HepG2 (cell line): ENCODE measurements at regions not wholly inside any gene's neighbourhood (a gene's known extent, or its start where the extent isn't known, plus 50 kb on each side); places are given as distances from the start of the nearest gene placed in this dataset.
A peak's percentile ranks its signal among the peaks of the same experiment; 100 is the strongest.

ENCODE experiments used
- ARNT ChIP-seq: fragments of 450-650 bp; IDR thresholded peaks from 2 replicates; pipeline ENCODE4 v1.6.1; 2017
- CEBPG ChIP-seq: IDR thresholded peaks from 2 replicates; pipeline ENCODE4 v1.6.1; 2016
- CREB3 ChIP-seq: sonication (generic); formaldehyde crosslinking; IDR thresholded peaks from 2 replicates; pipeline ENCODE4 v1.5.0; 2020; ENCODE audit warnings: missing genetic modification reagents
- DMAP1 ChIP-seq: IDR thresholded peaks from 2 replicates; pipeline ENCODE4 v1.6.1; 2016
- ELF4 ChIP-seq: sonication (generic); formaldehyde crosslinking; IDR thresholded peaks from 2 replicates; pipeline ENCODE4 v1.5.0; 2020; ENCODE audit warnings: missing genetic modification reagents, mild to moderate bottlenecking, moderate library complexity, borderline replicate concordance
- EZH2 ChIP-seq: conservative IDR thresholded peaks from 2 replicates; pipeline ENCODE4 v1.6.1; 2012; ENCODE audit warnings: mild to moderate bottlenecking, low read depth, low read length, moderate library complexity
- HOXA9 ChIP-seq: sonication (generic); formaldehyde crosslinking; IDR thresholded peaks from 2 replicates; pipeline ENCODE4 v1.8.1; 2022; ENCODE audit warnings: missing genetic modification reagents, mild to moderate bottlenecking, moderate library complexity, borderline replicate concordance
- HOXD1 ChIP-seq: sonication (generic); formaldehyde crosslinking; IDR thresholded peaks from 2 replicates; pipeline ENCODE4 v1.5.0; 2020; ENCODE audit warnings: missing genetic modification reagents
- IKZF4 ChIP-seq: sonication (generic); formaldehyde crosslinking; IDR thresholded peaks from 2 replicates; pipeline ENCODE4 v1.5.1; 2020; ENCODE audit warnings: borderline replicate concordance, mild to moderate bottlenecking, low read depth, missing genetic modification reagents; ENCODE audit errors: not compliant biosample characterization
- IRF1 ChIP-seq: sonication (generic); formaldehyde crosslinking; IDR thresholded peaks from 2 replicates; pipeline ENCODE4 v1.4.0; 2020; ENCODE audit warnings: low read depth, mild to moderate bottlenecking, missing genetic modification reagents
- KLF11 ChIP-seq: IDR thresholded peaks from 2 replicates; pipeline ENCODE4 v1.6.1; 2016; ENCODE audit warnings: missing compliant biosample characterization
- KMT2B ChIP-seq: IDR thresholded peaks from 2 replicates; pipeline ENCODE4 v1.6.1; 2016; ENCODE audit warnings: missing genetic modification reagents, missing compliant biosample characterization
- MAF1 ChIP-seq: sonication (generic); formaldehyde crosslinking; IDR thresholded peaks from 2 replicates; pipeline ENCODE4 v1.5.0; 2020; ENCODE audit warnings: missing genetic modification reagents, borderline replicate concordance
- NAIF1 ChIP-seq: sonication (generic); formaldehyde crosslinking; IDR thresholded peaks from 2 replicates; pipeline ENCODE4 v1.5.0; 2020; ENCODE audit warnings: mild to moderate bottlenecking, missing genetic modification reagents, borderline replicate concordance
- NCOA1 ChIP-seq: sonication (generic); formaldehyde crosslinking; IDR thresholded peaks from 2 replicates; pipeline ENCODE4 v1.9.0; 2021; ENCODE audit warnings: missing genetic modification reagents
- NONO ChIP-seq, 2 experiments: fragments of 450-650 bp in 1 of 2; sonication (generic) in 1 of 2; formaldehyde crosslinking in 1 of 2; IDR thresholded peaks in 1 of 2; conservative IDR thresholded peaks in 1 of 2; 2 replicates each; pipeline versions ENCODE4 v1.6.1 to v1.8.0; 2017 to 2022; ENCODE audit warnings: mild to moderate bottlenecking in 1 of 2, missing genetic modification reagents in 1 of 2, moderate library complexity in 1 of 2
- SETDB1 ChIP-seq: sonication (generic); formaldehyde crosslinking; IDR thresholded peaks from 2 replicates; pipeline ENCODE4 v1.5.1; 2020; ENCODE audit warnings: missing genetic modification reagents, mild to moderate bottlenecking, borderline replicate concordance
- SP2 ChIP-seq: sonication (generic); formaldehyde crosslinking; IDR thresholded peaks from 2 replicates; pipeline ENCODE4 v1.5.1; 2020; ENCODE audit warnings: mild to moderate bottlenecking, missing genetic modification reagents
- SUZ12 ChIP-seq: fragments of 150-350 bp; IDR thresholded peaks from 2 replicates; pipeline ENCODE4 v1.6.1; 2014; ENCODE audit warnings: low read depth, low read length
- TAF15 ChIP-seq: fragments of 200-400 bp; formaldehyde crosslinking; IDR thresholded peaks from one replicate; pipeline ENCODE4 v1.6.1; 2018; ENCODE audit warnings: mild to moderate bottlenecking, low read depth, low read length; ENCODE audit not compliant: poor library complexity, severe bottlenecking
- TBP ChIP-seq: sonication (generic); formaldehyde crosslinking; IDR thresholded peaks from 2 replicates; pipeline ENCODE4 v1.5.0; 2020; ENCODE audit warnings: missing genetic modification reagents
- ZBTB42 ChIP-seq: sonication (generic); formaldehyde crosslinking; IDR thresholded peaks from 2 replicates; pipeline ENCODE4 v1.5.0; 2020; ENCODE audit warnings: mild to moderate bottlenecking, missing genetic modification reagents
- ZBTB43 ChIP-seq: sonication (generic); formaldehyde crosslinking; conservative IDR thresholded peaks from 2 replicates; pipeline ENCODE4 v1.4.0; 2020; ENCODE audit warnings: missing genetic modification reagents
- ZFP37 ChIP-seq: sonication (generic); formaldehyde crosslinking; IDR thresholded peaks from 2 replicates; pipeline ENCODE4 v1.4.0; 2020; ENCODE audit warnings: missing genetic modification reagents, borderline replicate concordance
- ZNF296 ChIP-seq: sonication (generic); formaldehyde crosslinking; conservative IDR thresholded peaks from 2 replicates; pipeline ENCODE4 v1.5.0; 2020; ENCODE audit warnings: mild to moderate bottlenecking, missing genetic modification reagents
- ZNF33B ChIP-seq: sonication (generic); formaldehyde crosslinking; IDR thresholded peaks from 2 replicates; pipeline ENCODE4 v1.5.1; 2020; ENCODE audit warnings: mild to moderate bottlenecking, missing genetic modification reagents
- ZNF414 ChIP-seq: sonication (generic); formaldehyde crosslinking; IDR thresholded peaks from 2 replicates; pipeline ENCODE4 v1.5.0; 2020; ENCODE audit warnings: missing genetic modification reagents
- ZNF460 ChIP-seq: sonication (generic); formaldehyde crosslinking; IDR thresholded peaks from 2 replicates; pipeline ENCODE4 v1.5.1; 2020; ENCODE audit warnings: missing genetic modification reagents, mild to moderate bottlenecking, borderline replicate concordance
- ZNF530 ChIP-seq: sonication (generic); formaldehyde crosslinking; IDR thresholded peaks from 2 replicates; pipeline ENCODE4 v1.5.0; 2020; ENCODE audit warnings: low read depth, mild to moderate bottlenecking, missing genetic modification reagents
- ZNF629 ChIP-seq: sonication (generic); formaldehyde crosslinking; conservative IDR thresholded peaks from 2 replicates; pipeline ENCODE4 v1.5.0; 2020; ENCODE audit warnings: missing genetic modification reagents
- ZNF7 ChIP-seq: IDR thresholded peaks from 2 replicates; pipeline ENCODE4 v1.6.1; 2016; ENCODE audit warnings: missing biosample characterization, missing genetic modification reagents
- ZNF883 ChIP-seq: sonication (generic); formaldehyde crosslinking; IDR thresholded peaks from 2 replicates; pipeline ENCODE4 v1.5.1; 2020; ENCODE audit warnings: mild to moderate bottlenecking, missing genetic modification reagents; ENCODE audit errors: not compliant biosample characterization

- no peak for TF ChIP-seq ZNF414 (CRISPR knock-in tag)
- TF ChIP-seq DMAP1 (CRISPR knock-in tag): no peak
- TF ChIP-seq TBP (CRISPR knock-in tag): no peak
- TF ChIP-seq ELF4 (CRISPR knock-in tag): no peak
- no peak for TF ChIP-seq KMT2B (CRISPR knock-in tag)
- no peak for TF ChIP-seq EZH2
- no peak for TF ChIP-seq ZNF460
- TF ChIP-seq ZBTB43: no peak
- TF ChIP-seq IRF1: no peak
- no peak for TF ChIP-seq MAF1 (CRISPR knock-in tag)
- TF ChIP-seq SETDB1 (CRISPR knock-in tag): no peak
- no peak for TF ChIP-seq ZNF296
- no peak for TF ChIP-seq SUZ12
- no peak for TF ChIP-seq ZNF629 (CRISPR knock-in tag)
- TF ChIP-seq ZFP37: no peak
- TF ChIP-seq ZNF7 (CRISPR knock-in tag): peak; percentile 93
- TF ChIP-seq HOXA9 (CRISPR knock-in tag): no peak
- peak; percentile 72 for TF ChIP-seq CEBPG (CRISPR knock-in tag)
- no peak for TF ChIP-seq ZNF33B (CRISPR knock-in tag)
- no peak for TF ChIP-seq ZNF530
- TF ChIP-seq ZNF883 (CRISPR knock-in tag): no peak
- TF ChIP-seq TAF15: no peak
- no peak for TF ChIP-seq NONO (IDR thresholded peaks at IDR 0.05)
- peak; percentile 25; the same call in 1 of the 2 replicates for TF ChIP-seq NONO (CRISPR knock-in tag; conservative IDR thresholded peaks at IDR 0.05)
- TF ChIP-seq HOXD1 (CRISPR knock-in tag): no peak
- no peak for TF ChIP-seq IKZF4 (CRISPR knock-in tag)
- no peak for TF ChIP-seq ARNT
- no peak for TF ChIP-seq ZBTB42 (CRISPR knock-in tag)
- TF ChIP-seq SP2 (CRISPR knock-in tag): no peak
- TF ChIP-seq CREB3 (CRISPR knock-in tag): no peak
- no peak for TF ChIP-seq KLF11 (CRISPR knock-in tag)
- TF ChIP-seq NAIF1 (CRISPR knock-in tag): no peak
- no peak for TF ChIP-seq NCOA1 (CRISPR knock-in tag)
Measured at GRCh38 chr7:85426487-85426960, 239.7 kb upstream of the SEMA3D start (continued).
